T follicular helper cell (primary cell): ENCODE measurements at regions not wholly inside any gene's neighbourhood (a gene's known extent, or its start where the extent isn't known, plus 50 kb on each side); places are given as distances from the start of the nearest gene placed in this dataset.
"Not testable (repeated sequence)": the region's sequence is repeated elsewhere in the genome, so short reads cannot be mapped to it uniquely, and the experiment has no call there.

Experiments
- DNase-seq: peaks from one replicate; pipeline ENCODE4 v3.0.0-alpha.2; 2020; ENCODE audit warnings: low read depth

- no peak for DNase-seq
Measured at GRCh38 chr2:16203691-16204090, 263.3 kb downstream of the MYCN start.

- no peak for DNase-seq
Measured at GRCh38 chr2:16203069-16203468, 262.7 kb downstream of the MYCN start.

GRCh38 chr2:16202266-16203020 is 262.1 kb downstream of the MYCN start:
- DNase-seq, result no peak

- no peak for DNase-seq
Measured at GRCh38 chr2:16201848-16202247, 261.5 kb downstream of the MYCN start.

- DNase-seq, result no peak
Measured at GRCh38 chr2:16200554-16201193, 260.3 kb downstream of the MYCN start.

- no peak for DNase-seq
Measured at GRCh38 chr2:16199882-16200553, 259.7 kb downstream of the MYCN start.

GRCh38 chr2:16199241-16199640 is 258.9 kb downstream of the MYCN start:
- not testable (repeated sequence) for DNase-seq

- no peak for DNase-seq
Measured at GRCh38 chr2:16198166-16198912, 258.0 kb downstream of the MYCN start.

GRCh38 chr2:16197504-16198147 is 257.3 kb downstream of the MYCN start:
- no peak for DNase-seq

- DNase-seq, result no peak
Measured at GRCh38 chr2:16196687-16197503, 256.5 kb downstream of the MYCN start.

GRCh38 chr2:16195681-16196070 is 255.3 kb downstream of the MYCN start:
- DNase-seq, result no peak

- DNase-seq, result no peak
Measured at GRCh38 chr2:16194931-16195680, 254.8 kb downstream of the MYCN start.

GRCh38 chr2:16194530-16194929 is 254.2 kb downstream of the MYCN start:
- DNase-seq, result no peak

GRCh38 chr2:16194096-16194390 is 253.7 kb downstream of the MYCN start:
- no peak for DNase-seq

GRCh38 chr2:16192416-16193216 is 252.3 kb downstream of the MYCN start:
- no peak for DNase-seq

GRCh38 chr2:16191431-16192200 is 251.3 kb downstream of the MYCN start:
- DNase-seq, result no peak

- DNase-seq, result no peak
Measured at GRCh38 chr2:16190446-16191270, 250.3 kb downstream of the MYCN start.

- DNase-seq, result no peak
Measured at GRCh38 chr2:16189836-16190160, 249.4 kb downstream of the MYCN start.
